ENCODE measurements at regions not wholly inside any gene's neighbourhood (a gene's known extent, or its start where the extent isn't known, plus 50 kb on each side); places are given as distances from the start of the nearest gene placed in this dataset.

GRCh38 chr9:26735160-26735559, 157.4 kb downstream of the CAAP1 start:
- TF ChIP-seq CTCF (IDR thresholded peaks at IDR 0.05; ENCODE audit: low read depth, low read length, poor library complexity, severe bottlenecking) (no peak), EZH2phosphoT487 (IDR thresholded peaks at IDR 0.05; ENCODE audit: borderline replicate concordance, low read length) (no peak)
